ENCODE measurements at regions not wholly inside any gene's neighbourhood (a gene's known extent, or its start where the extent isn't known, plus 50 kb on each side); places are given as distances from the start of the nearest gene placed in this dataset.
"Not testable (repeated sequence)": the region's sequence is repeated elsewhere in the genome, so short reads cannot be mapped to it uniquely, and the experiment has no call there.

GRCh38 chr5:166909926-166910325, 1381.5 kb upstream of the WWC1 start:
- WGBS, 4 donors: 84 to 90% (median 86%) methylated on average over 2 of the region's 2 CpGs

GRCh38 chr5:166910995-166911394, 1380.5 kb upstream of the WWC1 start:
- no peaks in the 10 kb centered on the region for H3K27me3 ChIP-seq
- no peaks in the 10 kb centered on the region for H3K4me1 ChIP-seq (replicated peaks in 1 of 2)
- intact Hi-C loops (cut with DNase I): no loop called here
- no peak for DNase-seq
- H3K9me3 ChIP-seq (replicated peaks in 1 of 3): no peaks in the 10 kb centered on the region
- 25 to 41% (median 34%) methylated on average over 3 of the region's 3 CpGs for WGBS, 4 donors
- H3K27ac ChIP-seq: no peak overlapping the region
- no peaks in the 10 kb centered on the region for H3K36me3 ChIP-seq (replicated peaks in 1 of 2)
- no peak overlapping the region for H3K4me3 ChIP-seq
- TF ChIP-seq POLR2A (IDR thresholded peaks at IDR 0.05) (no peak), CTCF (IDR thresholded peaks at IDR 0.05) (no peak)

More at GRCh38 chr5:166909926-166910325, 1381.5 kb upstream of the WWC1 start:
- intact Hi-C loops (cut with DNase I): no loop called here
- H3K4me1 ChIP-seq (replicated peaks in 1 of 2): no peaks in the 10 kb centered on the region
- no peaks in the 10 kb centered on the region for H3K9me3 ChIP-seq (replicated peaks in 1 of 3)
- no peak overlapping the region for H3K4me3 ChIP-seq
- H3K36me3 ChIP-seq (replicated peaks in 1 of 2): no peaks in the 10 kb centered on the region
- H3K27me3 ChIP-seq: no peaks in the 10 kb centered on the region
- no peak for DNase-seq
- H3K27ac ChIP-seq: no peak overlapping the region
- no peak for TF ChIP-seq POLR2A (IDR thresholded peaks at IDR 0.05)
- no peak for TF ChIP-seq CTCF (IDR thresholded peaks at IDR 0.05)

- intact Hi-C loops (cut with DNase I): no loop called here
- no peaks in the 10 kb centered on the region for H3K27me3 ChIP-seq
- WGBS, 4 donors: 79 to 88% (median 85%) methylated on average over 4 of the region's 4 CpGs
- no peak overlapping the region for H3K4me3 ChIP-seq
- no peak for DNase-seq
- no peak overlapping the region for H3K27ac ChIP-seq
- TF ChIP-seq POLR2A (IDR thresholded peaks at IDR 0.05) (no peak), CTCF (IDR thresholded peaks at IDR 0.05) (no peak)
- H3K36me3 ChIP-seq (replicated peaks in 1 of 2): no peaks in the 10 kb centered on the region
- no peaks in the 10 kb centered on the region for H3K9me3 ChIP-seq (replicated peaks in 1 of 3)
- no peaks in the 10 kb centered on the region for H3K4me1 ChIP-seq (replicated peaks in 1 of 2)
Measured at GRCh38 chr5:166916021-166916420, 1375.4 kb upstream of the WWC1 start.

GRCh38 chr5:166926138-166926537, 1365.3 kb upstream of the WWC1 start:
- no peak overlapping the region for H3K4me3 ChIP-seq
- H3K36me3 ChIP-seq (replicated peaks in 1 of 2): no peaks in the 10 kb centered on the region
- no peak overlapping the region for H3K27ac ChIP-seq
- H3K9me3 ChIP-seq (replicated peaks in 1 of 3): no peaks in the 10 kb centered on the region
- TF ChIP-seq CTCF (IDR thresholded peaks at IDR 0.05): no peak
- no peak for TF ChIP-seq POLR2A (IDR thresholded peaks at IDR 0.05)
- DNase-seq: no peak
- no peaks in the 10 kb centered on the region for H3K4me1 ChIP-seq (replicated peaks in 1 of 2)
- intact Hi-C loops (cut with DNase I): no loop called here
- H3K27me3 ChIP-seq: no peaks in the 10 kb centered on the region
- WGBS, 4 donors: 83 to 92% (median 89%) methylated on average over 11 of the region's 11 CpGs

GRCh38 chr5:166926806-166927475, 1364.5 kb upstream of the WWC1 start:
- H3K27me3 ChIP-seq; H3K27ac ChIP-seq; DNase-seq; intact Hi-C loops (cut with DNase I); H3K36me3 ChIP-seq (replicated peaks in 1 of 2); H3K4me1 ChIP-seq (replicated peaks in 1 of 2); H3K9me3 ChIP-seq (replicated peaks in 1 of 3); H3K4me3 ChIP-seq: not testable (repeated sequence)
- WGBS, 4 donors: 90 to 91% (median 91%) methylated on average over 24 to 48 of the region's 48 CpGs
